ENCODE measurements at regions not wholly inside any gene's neighbourhood (a gene's known extent, or its start where the extent isn't known, plus 50 kb on each side); places are given as distances from the start of the nearest gene placed in this dataset.

GRCh38 chr10:105763611-105764010 lies 1122.5 kb downstream of the SORCS3 start:
- no peak for DNase-seq (ENCODE audit: low read depth, low spot score)
- no peaks in the 10 kb centered on the region for H3K9me3 ChIP-seq (ENCODE audit: insufficient read depth, low read length)
- H3K9ac ChIP-seq (ENCODE audit: insufficient read length, low read depth), result no peak overlapping the region
- TF ChIP-seq ZNF274 (IDR thresholded peaks at IDR 0.05; ENCODE audit: low read depth, low read length) (no peak), SUZ12 (IDR thresholded peaks at IDR 0.05; ENCODE audit: extremely low read depth, insufficient read depth, insufficient read length) (no peak), YY1 (IDR thresholded peaks at IDR 0.05; ENCODE audit: insufficient read depth, insufficient read length) (no peak)
- no peaks in the 10 kb centered on the region for H3K36me3 ChIP-seq (ENCODE audit: insufficient read depth, insufficient read length, low read length)
- H3K27me3 ChIP-seq (ENCODE audit: insufficient read depth, insufficient read length), result no peaks in the 10 kb centered on the region
- H3K4me1 ChIP-seq (ENCODE audit: insufficient read depth, insufficient read length), result no peaks in the 10 kb centered on the region
- no peak overlapping the region for H3K4me3 ChIP-seq (ENCODE audit: insufficient read length, low read depth)

GRCh38 chr10:105761576-105762260 lies 1120.6 kb downstream of the SORCS3 start:
- H3K4me1 ChIP-seq (ENCODE audit: insufficient read depth, insufficient read length), result no peaks in the 10 kb centered on the region
- H3K9ac ChIP-seq (ENCODE audit: insufficient read length, low read depth), result no peak overlapping the region
- no peak for DNase-seq (ENCODE audit: low read depth, low spot score)
- H3K27me3 ChIP-seq (ENCODE audit: insufficient read depth, insufficient read length), result no peaks in the 10 kb centered on the region
- no peaks in the 10 kb centered on the region for H3K36me3 ChIP-seq (ENCODE audit: insufficient read depth, insufficient read length, low read length)
- no peak for TF ChIP-seq YY1 (IDR thresholded peaks at IDR 0.05; ENCODE audit: insufficient read depth, insufficient read length)
- no peak for TF ChIP-seq ZNF274 (IDR thresholded peaks at IDR 0.05; ENCODE audit: low read depth, low read length)
- no peak for TF ChIP-seq SUZ12 (IDR thresholded peaks at IDR 0.05; ENCODE audit: extremely low read depth, insufficient read depth, insufficient read length)
- H3K4me3 ChIP-seq (ENCODE audit: insufficient read length, low read depth), result no peak overlapping the region
- no peaks in the 10 kb centered on the region for H3K9me3 ChIP-seq (ENCODE audit: insufficient read depth, low read length)

GRCh38 chr10:105759669-105760068 lies 1118.6 kb downstream of the SORCS3 start:
- Histone ChIP-seq H3K9ac (ENCODE audit: insufficient read length, low read depth) (no peak overlapping the region), H3K36me3 (ENCODE audit: insufficient read depth, insufficient read length, low read length) (no peaks in the 10 kb centered on the region), H3K4me3 (ENCODE audit: insufficient read length, low read depth) (no peak overlapping the region), H3K27me3 (ENCODE audit: insufficient read depth, insufficient read length) (no peaks in the 10 kb centered on the region), H3K4me1 (ENCODE audit: insufficient read depth, insufficient read length) (no peaks in the 10 kb centered on the region), H3K9me3 (ENCODE audit: insufficient read depth, low read length) (no peaks in the 10 kb centered on the region)
- TF ChIP-seq SUZ12 (IDR thresholded peaks at IDR 0.05; ENCODE audit: extremely low read depth, insufficient read depth, insufficient read length), result no peak
- no peak for TF ChIP-seq YY1 (IDR thresholded peaks at IDR 0.05; ENCODE audit: insufficient read depth, insufficient read length)
- no peak for TF ChIP-seq ZNF274 (IDR thresholded peaks at IDR 0.05; ENCODE audit: low read depth, low read length)
- DNase-seq (ENCODE audit: low read depth, low spot score), result no peak

GRCh38 chr10:105758209-105758998 lies 1117.3 kb downstream of the SORCS3 start:
- H3K27me3 ChIP-seq (ENCODE audit: insufficient read depth, insufficient read length), result no peaks in the 10 kb centered on the region
- DNase-seq (ENCODE audit: low read depth, low spot score), result no peak
- H3K4me1 ChIP-seq (ENCODE audit: insufficient read depth, insufficient read length), result no peaks in the 10 kb centered on the region
- H3K9me3 ChIP-seq (ENCODE audit: insufficient read depth, low read length), result no peaks in the 10 kb centered on the region
- no peaks in the 10 kb centered on the region for H3K36me3 ChIP-seq (ENCODE audit: insufficient read depth, insufficient read length, low read length)
- no peak overlapping the region for H3K4me3 ChIP-seq (ENCODE audit: insufficient read length, low read depth)
- TF ChIP-seq YY1 (IDR thresholded peaks at IDR 0.05; ENCODE audit: insufficient read depth, insufficient read length), result no peak
- no peak for TF ChIP-seq SUZ12 (IDR thresholded peaks at IDR 0.05; ENCODE audit: extremely low read depth, insufficient read depth, insufficient read length)
- no peak for TF ChIP-seq ZNF274 (IDR thresholded peaks at IDR 0.05; ENCODE audit: low read depth, low read length)
- H3K9ac ChIP-seq (ENCODE audit: insufficient read length, low read depth), result no peak overlapping the region

- Histone ChIP-seq H3K9me3 (ENCODE audit: insufficient read depth, low read length) (no peaks in the 10 kb centered on the region), H3K4me1 (ENCODE audit: insufficient read depth, insufficient read length) (no peaks in the 10 kb centered on the region), H3K4me3 (ENCODE audit: insufficient read length, low read depth) (no peak overlapping the region), H3K27me3 (ENCODE audit: insufficient read depth, insufficient read length) (no peaks in the 10 kb centered on the region), H3K36me3 (ENCODE audit: insufficient read depth, insufficient read length, low read length) (no peaks in the 10 kb centered on the region), H3K9ac (ENCODE audit: insufficient read length, low read depth) (no peak overlapping the region)
- DNase-seq (ENCODE audit: low read depth, low spot score), result no peak
- TF ChIP-seq YY1 (IDR thresholded peaks at IDR 0.05; ENCODE audit: insufficient read depth, insufficient read length) (no peak), ZNF274 (IDR thresholded peaks at IDR 0.05; ENCODE audit: low read depth, low read length) (no peak), SUZ12 (IDR thresholded peaks at IDR 0.05; ENCODE audit: extremely low read depth, insufficient read depth, insufficient read length) (no peak)
Measured at GRCh38 chr10:105757302-105757701, 1116.2 kb downstream of the SORCS3 start.

- DNase-seq (ENCODE audit: low read depth, low spot score), result no peak
- no peaks in the 10 kb centered on the region for H3K4me1 ChIP-seq (ENCODE audit: insufficient read depth, insufficient read length)
- no peaks in the 10 kb centered on the region for H3K27me3 ChIP-seq (ENCODE audit: insufficient read depth, insufficient read length)
- no peak for TF ChIP-seq ZNF274 (IDR thresholded peaks at IDR 0.05; ENCODE audit: low read depth, low read length)
- TF ChIP-seq YY1 (IDR thresholded peaks at IDR 0.05; ENCODE audit: insufficient read depth, insufficient read length), result no peak
- no peak for TF ChIP-seq SUZ12 (IDR thresholded peaks at IDR 0.05; ENCODE audit: extremely low read depth, insufficient read depth, insufficient read length)
- no peaks in the 10 kb centered on the region for H3K36me3 ChIP-seq (ENCODE audit: insufficient read depth, insufficient read length, low read length)
- H3K4me3 ChIP-seq (ENCODE audit: insufficient read length, low read depth), result no peak overlapping the region
- no peak overlapping the region for H3K9ac ChIP-seq (ENCODE audit: insufficient read length, low read depth)
- no peaks in the 10 kb centered on the region for H3K9me3 ChIP-seq (ENCODE audit: insufficient read depth, low read length)
Measured at GRCh38 chr10:105756386-105756785, 1115.3 kb downstream of the SORCS3 start.

- no peak for DNase-seq (ENCODE audit: low read depth, low spot score)
- Histone ChIP-seq H3K9ac (ENCODE audit: insufficient read length, low read depth) (no peak overlapping the region), H3K4me3 (ENCODE audit: insufficient read length, low read depth) (no peak overlapping the region), H3K4me1 (ENCODE audit: insufficient read depth, insufficient read length) (no peaks in the 10 kb centered on the region), H3K9me3 (ENCODE audit: insufficient read depth, low read length) (no peaks in the 10 kb centered on the region), H3K36me3 (ENCODE audit: insufficient read depth, insufficient read length, low read length) (no peaks in the 10 kb centered on the region), H3K27me3 (ENCODE audit: insufficient read depth, insufficient read length) (no peaks in the 10 kb centered on the region)
- TF ChIP-seq YY1 (IDR thresholded peaks at IDR 0.05; ENCODE audit: insufficient read depth, insufficient read length), result no peak
- no peak for TF ChIP-seq SUZ12 (IDR thresholded peaks at IDR 0.05; ENCODE audit: extremely low read depth, insufficient read depth, insufficient read length)
- no peak for TF ChIP-seq ZNF274 (IDR thresholded peaks at IDR 0.05; ENCODE audit: low read depth, low read length)
Measured at GRCh38 chr10:105751688-105752087, 1110.6 kb downstream of the SORCS3 start.

Measured in NT2/D1 (cell line).